ENCODE measurements at regions not wholly inside any gene's neighbourhood (a gene's known extent, or its start where the extent isn't known, plus 50 kb on each side); places are given as distances from the start of the nearest gene placed in this dataset.

DNA sequence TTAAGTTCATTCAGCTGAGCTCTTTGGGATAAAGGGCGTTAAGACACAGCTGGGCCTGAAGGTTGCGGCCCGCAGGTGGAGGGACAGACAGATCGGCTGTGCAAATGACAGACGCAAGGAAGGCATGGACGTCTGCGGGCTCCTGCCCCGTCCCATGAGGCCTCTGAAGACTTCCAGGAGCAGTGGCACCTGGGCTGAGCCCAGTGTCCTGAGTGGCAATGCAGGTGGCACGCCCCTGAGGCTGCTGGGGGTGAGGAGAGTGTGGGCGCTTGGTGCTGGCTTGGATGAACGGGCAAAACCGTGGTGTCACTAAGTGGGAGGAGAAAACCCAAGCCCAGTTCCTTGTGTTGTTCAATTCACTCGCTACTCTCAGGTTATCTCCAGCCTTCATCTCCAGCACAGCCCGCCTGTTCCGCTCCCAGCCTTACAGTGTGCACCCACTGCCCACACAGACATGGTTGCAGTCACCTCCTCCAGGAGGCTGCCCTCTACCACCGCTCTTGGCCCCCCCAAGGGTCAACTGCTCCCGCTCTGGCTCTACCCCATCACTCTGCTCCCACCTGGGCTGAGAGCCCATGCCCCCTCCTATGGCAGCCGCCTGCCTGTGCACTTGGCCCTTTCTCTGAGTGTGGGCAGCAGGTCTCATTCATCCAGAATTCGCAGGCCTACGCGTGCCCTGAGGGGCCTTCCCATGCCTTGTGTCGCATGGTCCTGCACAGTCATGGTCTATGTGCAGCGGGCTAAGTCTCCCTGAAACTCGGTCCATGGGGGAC lies 50.3 kb downstream of the PTGR3 start:
- no peak for DNase-seq (ENCODE audit: low read depth)
- TF ChIP-seq, protein P1, sequence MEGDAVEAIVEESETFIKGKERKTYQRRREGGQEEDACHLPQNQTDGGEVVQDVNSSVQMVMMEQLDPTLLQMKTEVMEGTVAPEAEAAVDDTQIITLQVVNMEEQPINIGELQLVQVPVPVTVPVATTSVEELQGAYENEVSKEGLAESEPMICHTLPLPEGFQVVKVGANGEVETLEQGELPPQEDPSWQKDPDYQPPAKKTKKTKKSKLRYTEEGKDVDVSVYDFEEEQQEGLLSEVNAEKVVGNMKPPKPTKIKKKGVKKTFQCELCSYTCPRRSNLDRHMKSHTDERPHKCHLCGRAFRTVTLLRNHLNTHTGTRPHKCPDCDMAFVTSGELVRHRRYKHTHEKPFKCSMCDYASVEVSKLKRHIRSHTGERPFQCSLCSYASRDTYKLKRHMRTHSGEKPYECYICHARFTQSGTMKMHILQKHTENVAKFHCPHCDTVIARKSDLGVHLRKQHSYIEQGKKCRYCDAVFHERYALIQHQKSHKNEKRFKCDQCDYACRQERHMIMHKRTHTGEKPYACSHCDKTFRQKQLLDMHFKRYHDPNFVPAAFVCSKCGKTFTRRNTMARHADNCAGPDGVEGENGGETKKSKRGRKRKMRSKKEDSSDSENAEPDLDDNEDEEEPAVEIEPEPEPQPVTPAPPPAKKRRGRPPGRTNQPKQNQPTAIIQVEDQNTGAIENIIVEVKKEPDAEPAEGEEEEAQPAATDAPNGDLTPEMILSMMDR (conservative IDR thresholded peaks at IDR 0.05; ENCODE audit: low read length), result no peak
- no peak overlapping the region for H3K4me3 ChIP-seq (ENCODE audit: low read length)

DNA sequence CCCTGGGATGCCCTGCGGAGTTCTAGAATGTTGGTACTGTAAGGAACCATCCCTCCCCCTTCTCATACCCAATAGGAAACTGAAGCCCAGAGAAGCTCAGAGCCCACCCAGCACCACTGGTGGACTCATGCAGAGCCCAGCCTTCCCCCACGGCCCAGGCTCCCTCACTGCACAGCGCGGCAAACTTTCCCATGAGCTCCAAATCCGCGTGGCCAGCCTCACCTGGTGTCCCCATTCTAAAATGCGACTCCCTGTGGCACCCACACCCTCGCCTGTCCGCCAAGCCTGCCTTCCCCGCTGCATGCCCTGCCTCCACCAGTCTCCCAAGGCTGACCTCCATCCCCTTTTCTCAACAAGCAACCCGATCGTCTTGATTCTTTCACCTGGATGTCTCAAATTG lies 51.1 kb downstream of the PTGR3 start:
- TF ChIP-seq, protein P1 (conservative IDR thresholded peaks at IDR 0.05; ENCODE audit: low read length), result no peak
- no peak for DNase-seq (ENCODE audit: low read depth)
- no peak overlapping the region for H3K4me3 ChIP-seq (ENCODE audit: low read length)

DNA sequence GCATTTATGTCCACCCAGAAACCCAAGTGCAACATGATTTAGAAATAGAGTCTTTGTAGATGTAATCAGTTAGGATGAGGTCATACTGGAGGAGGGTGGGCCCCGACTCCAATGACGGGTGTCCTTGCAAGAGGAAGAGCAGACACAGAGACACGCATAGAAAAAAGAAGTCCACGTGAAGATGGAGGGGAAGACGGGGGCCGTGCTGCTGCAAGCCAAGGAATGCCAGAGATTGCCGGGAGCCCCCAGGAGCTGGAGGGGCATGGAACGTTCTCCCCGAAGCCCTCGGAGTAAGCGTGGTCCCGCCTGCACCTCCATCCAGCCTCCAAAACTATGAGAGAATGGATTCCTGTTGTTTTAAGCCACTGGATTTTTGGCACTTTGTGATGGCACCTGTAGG lies 51.6 kb downstream of the PTGR3 start:
- DNase-seq (ENCODE audit: low read depth), result no peak
- H3K4me3 ChIP-seq (ENCODE audit: low read length), result no peak overlapping the region
- TF ChIP-seq, protein P1 (conservative IDR thresholded peaks at IDR 0.05; ENCODE audit: low read length), result no peak

- no peak overlapping the region for H3K4me3 ChIP-seq (ENCODE audit: low read length)
- TF ChIP-seq, protein P1 (conservative IDR thresholded peaks at IDR 0.05; ENCODE audit: low read length), result no peak
- DNase-seq (ENCODE audit: low read depth), result no peak
Measured at GRCh38 chr18:75156831-75157230, 52.1 kb downstream of the PTGR3 start.

- no peak overlapping the region for H3K4me3 ChIP-seq (ENCODE audit: low read length)
- DNase-seq (ENCODE audit: low read depth), result no peak
- TF ChIP-seq, protein P1 (conservative IDR thresholded peaks at IDR 0.05; ENCODE audit: low read length), result no peak
Measured at GRCh38 chr18:75156139-75156750, 52.7 kb downstream of the PTGR3 start.

GRCh38 chr18:75154997-75155396 lies 53.9 kb downstream of the PTGR3 start:
- no peak for DNase-seq (ENCODE audit: low read depth)
- TF ChIP-seq, protein P1 (conservative IDR thresholded peaks at IDR 0.05; ENCODE audit: low read length), result no peak
- no peak overlapping the region for H3K4me3 ChIP-seq (ENCODE audit: low read length)

- H3K4me3 ChIP-seq (ENCODE audit: low read length), result no peak overlapping the region
- DNase-seq (ENCODE audit: low read depth), result no peak
- TF ChIP-seq, protein P1 (conservative IDR thresholded peaks at IDR 0.05; ENCODE audit: low read length), result no peak
Measured at GRCh38 chr18:75154259-75154658, 54.7 kb downstream of the PTGR3 start.
